Breast epithelium (tissue), 3 donors: ENCODE measurements at regions not wholly inside any gene's neighbourhood (a gene's known extent, or its start where the extent isn't known, plus 50 kb on each side); places are given as distances from the start of the nearest gene placed in this dataset.

Experiments
- CTCF ChIP-seq, 3 donors: fragments of 450-650 bp; IDR thresholded peaks; one replicate each; pipeline ENCODE4 v1.5.1; 2016 to 2017; ENCODE audit warnings: antibody characterized with exemption in 3 of 3, mild to moderate bottlenecking in 3 of 3, moderate library complexity in 3 of 3
- POLR2A ChIP-seq: fragments of 450-650 bp; IDR thresholded peaks from one replicate; pipeline ENCODE4 v1.6.1; 2016; ENCODE audit warnings: antibody characterized with exemption, mild to moderate bottlenecking, moderate library complexity
- POLR2AphosphoS5 ChIP-seq, 3 donors: sonication (generic); formaldehyde crosslinking; IDR thresholded peaks; one replicate each; pipeline ENCODE4 v1.6.1; 2017; ENCODE audit warnings: antibody characterized with exemption in 3 of 3

DNA sequence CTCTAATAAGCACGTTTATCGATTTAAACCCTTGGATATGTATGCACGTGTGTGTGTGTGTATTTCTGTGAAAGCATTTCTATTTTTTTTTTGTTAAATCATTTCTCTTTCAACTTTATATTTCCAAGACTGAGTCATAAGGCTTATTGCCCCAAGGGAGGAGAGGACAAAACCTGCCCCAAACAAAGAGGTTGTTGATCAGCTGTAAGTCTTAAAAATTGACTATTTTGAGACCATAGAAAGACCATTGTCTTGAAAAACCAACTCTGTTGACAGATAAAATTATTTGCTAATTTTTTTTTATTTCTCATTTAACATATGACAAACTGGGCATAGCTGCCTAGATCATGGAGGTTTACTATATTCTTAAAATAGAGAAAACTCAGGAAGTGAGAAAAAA, 222.4 kb downstream of the FMR1NB start:
- no peak for TF ChIP-seq CTCF (IDR thresholded peaks at IDR 0.05)
- TF ChIP-seq POLR2A, result no peak
- no peak for TF ChIP-seq POLR2AphosphoS5 (IDR thresholded peaks at IDR 0.05)
